GM12873 (cell line): ENCODE measurements at regions not wholly inside any gene's neighbourhood (a gene's known extent, or its start where the extent isn't known, plus 50 kb on each side); places are given as distances from the start of the nearest gene placed in this dataset.

Experiments
- TF ChIP-seq, protein P1 (sequence below): IDR thresholded peaks from 2 replicates; pipeline ENCODE4 v1.5.1; 2012; ENCODE audit warnings: low read depth, mild to moderate bottlenecking, moderate library complexity, low read length, control low read depth; ENCODE audit not compliant: insufficient read depth; ENCODE audit errors: missing control alignments

DNA sequence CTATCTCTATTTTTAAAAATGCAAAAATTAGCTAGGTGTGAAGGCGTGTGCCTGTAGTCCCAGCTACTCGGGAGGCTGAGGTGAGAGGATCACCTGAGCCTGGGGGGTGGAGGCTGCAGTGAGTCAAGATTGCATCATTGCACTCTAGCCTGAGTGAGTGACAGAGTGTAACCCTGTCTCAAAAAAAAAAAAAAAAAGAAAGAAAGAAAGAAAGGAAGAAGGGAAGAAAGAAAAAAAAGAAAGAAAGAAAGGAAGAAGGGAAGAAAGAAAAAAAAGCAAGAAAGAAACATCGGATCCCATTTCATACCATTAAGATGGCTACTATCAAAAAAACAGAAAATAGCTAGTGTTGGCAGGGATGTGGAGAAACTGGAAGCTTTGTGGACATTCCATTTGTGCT is 136.8 kb upstream of the WNT4 start:
- TF ChIP-seq, protein P1, sequence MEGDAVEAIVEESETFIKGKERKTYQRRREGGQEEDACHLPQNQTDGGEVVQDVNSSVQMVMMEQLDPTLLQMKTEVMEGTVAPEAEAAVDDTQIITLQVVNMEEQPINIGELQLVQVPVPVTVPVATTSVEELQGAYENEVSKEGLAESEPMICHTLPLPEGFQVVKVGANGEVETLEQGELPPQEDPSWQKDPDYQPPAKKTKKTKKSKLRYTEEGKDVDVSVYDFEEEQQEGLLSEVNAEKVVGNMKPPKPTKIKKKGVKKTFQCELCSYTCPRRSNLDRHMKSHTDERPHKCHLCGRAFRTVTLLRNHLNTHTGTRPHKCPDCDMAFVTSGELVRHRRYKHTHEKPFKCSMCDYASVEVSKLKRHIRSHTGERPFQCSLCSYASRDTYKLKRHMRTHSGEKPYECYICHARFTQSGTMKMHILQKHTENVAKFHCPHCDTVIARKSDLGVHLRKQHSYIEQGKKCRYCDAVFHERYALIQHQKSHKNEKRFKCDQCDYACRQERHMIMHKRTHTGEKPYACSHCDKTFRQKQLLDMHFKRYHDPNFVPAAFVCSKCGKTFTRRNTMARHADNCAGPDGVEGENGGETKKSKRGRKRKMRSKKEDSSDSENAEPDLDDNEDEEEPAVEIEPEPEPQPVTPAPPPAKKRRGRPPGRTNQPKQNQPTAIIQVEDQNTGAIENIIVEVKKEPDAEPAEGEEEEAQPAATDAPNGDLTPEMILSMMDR: no peak

DNA sequence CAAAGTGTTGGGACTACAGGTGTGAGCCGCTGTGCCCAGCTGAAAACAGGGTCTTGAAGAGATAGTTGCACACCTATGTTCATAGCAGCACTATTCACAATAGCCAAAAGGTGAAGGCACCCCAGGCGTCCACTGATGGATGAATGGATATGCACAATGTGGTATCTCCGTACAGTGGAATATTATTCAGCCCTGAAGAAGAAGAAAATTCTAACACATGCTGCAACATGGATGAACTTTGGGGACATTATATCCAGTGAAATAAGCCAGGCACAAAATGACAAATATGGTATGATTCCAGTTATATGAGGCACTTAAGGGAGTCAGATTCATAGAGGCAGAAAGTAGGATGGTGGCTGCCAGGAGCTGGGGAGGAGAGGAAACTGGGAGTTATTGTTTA is 137.6 kb upstream of the WNT4 start:
- TF ChIP-seq, protein P1: no peak

DNA sequence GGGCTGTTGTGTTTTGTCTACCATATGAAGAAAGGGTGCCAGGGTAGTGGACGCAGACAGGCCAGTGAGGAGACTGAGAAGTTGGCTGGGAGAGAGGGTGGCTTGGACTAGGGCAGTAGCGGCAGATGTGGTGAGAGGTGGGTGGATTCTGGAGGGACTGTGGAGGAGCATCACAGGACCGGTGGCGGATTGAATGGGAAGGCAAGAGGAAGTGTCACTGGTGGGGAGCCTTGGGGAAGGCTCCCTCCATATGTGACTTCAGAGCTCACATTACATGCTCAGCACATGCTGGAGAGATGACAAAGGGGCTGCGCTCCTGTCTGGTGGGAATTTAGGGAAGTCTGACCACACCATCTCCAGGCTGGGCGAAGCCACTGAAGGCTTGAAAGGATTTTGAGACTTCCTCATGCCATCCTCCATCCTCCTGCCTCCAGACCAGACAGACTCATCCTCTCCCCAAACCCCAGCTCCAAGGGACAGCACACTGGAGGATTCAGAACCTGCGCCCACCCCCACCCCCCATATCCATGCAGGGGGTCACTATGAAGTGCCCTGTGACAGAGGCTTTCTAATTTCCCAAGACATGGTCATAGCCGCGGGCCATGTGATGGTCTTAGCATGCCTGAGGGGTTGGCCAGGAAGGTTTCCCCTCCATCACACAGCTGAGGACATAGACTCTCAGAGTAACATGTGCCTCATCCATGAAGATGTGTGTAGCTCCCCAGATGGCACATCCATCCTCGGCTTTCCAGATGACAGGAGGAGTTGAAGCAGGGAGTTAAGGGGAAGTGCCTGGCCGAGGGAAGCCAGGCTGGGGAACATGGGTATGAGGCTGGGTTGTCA is 138.8 kb upstream of the WNT4 start:
- TF ChIP-seq, protein P1: no peak

DNA sequence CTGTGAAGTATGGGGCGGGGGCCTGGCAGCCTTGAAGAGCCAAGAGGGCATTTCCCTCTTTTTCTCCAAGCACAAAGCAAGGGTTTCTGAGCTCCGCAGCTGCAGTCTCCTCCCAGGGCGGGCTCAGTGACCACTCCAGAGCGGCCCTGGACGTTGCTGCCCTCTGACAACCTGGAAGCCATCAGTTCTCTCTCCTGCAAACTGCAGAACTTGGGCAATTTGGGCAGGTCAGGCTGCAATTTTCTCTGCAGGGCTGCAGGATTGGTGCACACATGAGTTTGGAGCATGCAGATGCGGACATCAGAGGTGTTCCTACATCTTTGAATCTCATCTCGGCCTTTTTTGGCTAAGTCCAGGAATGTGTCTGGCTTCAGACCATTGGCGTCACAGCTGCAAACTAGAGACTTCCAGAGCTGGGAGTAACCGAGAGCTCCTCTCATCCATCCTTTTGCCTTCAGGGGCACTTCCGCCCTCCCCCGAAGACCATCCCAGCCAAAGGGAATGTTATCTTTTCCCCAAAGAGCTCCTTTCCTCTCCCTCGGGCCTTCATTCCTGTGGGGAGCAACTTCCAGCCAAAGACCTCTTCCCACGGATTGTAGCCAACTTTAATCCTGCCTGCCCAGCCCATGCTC is 139.6 kb upstream of the WNT4 start:
- TF ChIP-seq, protein P1: no peak

DNA sequence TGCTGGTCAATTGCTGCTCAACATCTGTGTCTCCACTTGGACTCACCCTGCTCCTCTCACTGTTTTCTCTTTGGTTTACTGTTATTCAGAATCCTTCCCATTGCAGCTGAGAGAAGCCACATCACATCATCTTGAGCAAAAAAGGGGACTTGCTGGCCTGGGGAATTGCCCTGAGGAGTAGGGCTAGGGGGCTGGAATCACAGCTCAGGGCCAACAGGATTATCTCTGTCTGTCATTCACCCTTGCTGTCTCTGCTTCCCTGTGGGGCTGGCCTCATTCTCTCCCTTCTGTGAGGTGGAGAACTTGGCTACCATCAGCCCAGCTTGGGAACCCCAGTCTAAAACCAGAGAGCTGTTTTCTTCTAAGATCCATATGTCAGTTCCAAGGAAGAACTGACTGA is 140.7 kb upstream of the WNT4 start:
- TF ChIP-seq, protein P1: no peak

DNA sequence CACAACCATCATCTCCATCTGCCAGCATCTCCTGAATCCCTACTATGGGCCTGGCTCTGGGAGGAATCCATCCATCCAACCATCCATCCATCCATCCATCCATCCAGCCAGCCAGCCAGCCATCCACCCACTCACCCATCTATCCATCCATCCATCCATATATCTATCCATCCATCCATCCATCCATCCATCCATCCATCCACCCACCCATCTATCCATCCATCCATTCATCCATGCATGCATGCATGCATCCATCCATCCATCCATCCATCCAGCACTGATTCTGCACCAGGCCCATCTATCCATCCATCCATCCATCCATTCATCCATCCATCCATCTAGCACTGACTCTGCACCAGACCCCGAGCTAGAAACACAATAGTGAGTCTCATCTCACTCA is 141.3 kb upstream of the WNT4 start:
- TF ChIP-seq, protein P1: no peak

DNA sequence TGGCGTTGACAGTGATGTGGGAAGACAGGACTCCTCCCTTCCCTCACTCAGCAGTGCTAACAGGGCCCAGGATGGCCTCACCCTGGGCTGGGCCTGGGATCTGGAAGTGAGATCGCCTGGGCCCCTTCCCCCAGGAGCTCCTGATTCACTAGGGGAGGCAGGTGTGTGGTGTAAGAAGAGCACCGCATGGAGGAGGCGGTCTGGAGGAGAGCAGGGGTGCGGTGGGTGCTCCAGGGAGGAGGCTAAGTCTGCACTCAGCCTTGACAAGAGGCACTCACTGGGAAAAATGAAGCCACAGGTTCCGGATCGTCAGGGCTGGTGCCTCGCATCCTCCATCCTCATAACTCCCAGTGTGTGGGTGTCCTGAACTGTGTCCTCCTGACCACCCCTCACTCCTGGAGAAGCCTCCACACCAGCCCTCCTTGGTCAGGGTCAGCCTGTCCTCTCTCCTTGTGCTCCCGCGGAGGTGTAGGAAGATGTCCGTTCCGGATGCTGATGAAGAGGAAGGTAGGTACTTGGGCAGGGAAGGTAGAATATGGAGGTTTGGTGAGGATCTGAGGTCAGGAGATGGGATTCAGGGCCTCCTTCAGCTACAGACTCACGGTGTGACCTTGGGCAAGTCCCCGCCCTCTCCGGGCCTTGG is 142.1 kb upstream of the WNT4 start:
- TF ChIP-seq, protein P1: no peak
